Stomach (tissue), 8 donors: ENCODE measurements at regions not wholly inside any gene's neighbourhood (a gene's known extent, or its start where the extent isn't known, plus 50 kb on each side); places are given as distances from the start of the nearest gene placed in this dataset.
A peak's percentile ranks its signal among the peaks of the same experiment; 100 is the strongest.
"Not testable (repeated sequence)": the region's sequence is repeated elsewhere in the genome, so short reads cannot be mapped to it uniquely, and the experiment has no call there.

Experiments used
- DNase-seq, 2 donors: peaks; one replicate each; pipeline versions ENCODE4 v3.0.0 to v3.0.0-alpha.2; 2013 to 2019
- H3K27ac ChIP-seq, 5 donors: fragments of 200-600 bp in 4 of 5; sonication (generic) in 4 of 5; one replicate each; pipeline ENCODE4 v1.5.1; 2013 to 2019; ENCODE audit warnings: mild to moderate bottlenecking in 1 of 5, moderate library complexity in 1 of 5
- H3K27me3 ChIP-seq, 3 donors: fragments of 200-600 bp; sonication (generic); one replicate each; pipeline ENCODE4 v1.5.1; 2017 to 2019; ENCODE audit warnings: mixed run types in 1 of 3
- H3K36me3 ChIP-seq, 4 donors: fragments of 200-600 bp; sonication (generic); 1 replicate in 3 of 4; 2 replicates in 1 of 4; pipeline ENCODE4 v1.5.1; 2016 to 2019
- H3K4me1 ChIP-seq, 4 donors: fragments of 200-600 bp; sonication (generic); one replicate each; pipeline ENCODE4 v1.5.1; 2016 to 2019
- H3K4me3 ChIP-seq, 4 donors: fragments of 200-600 bp; sonication (generic) in 3 of 4; one replicate each; pipeline ENCODE4 v1.5.1; 2016 to 2019; ENCODE audit warnings: mild to moderate bottlenecking in 1 of 4
- H3K9me3 ChIP-seq, 4 donors: fragments of 200-600 bp; sonication (generic); one replicate each; pipeline ENCODE4 v1.5.1; 2016 to 2019
- EP300 ChIP-seq: sonication (generic); formaldehyde crosslinking; IDR thresholded peaks from one replicate; pipeline ENCODE4 v1.6.1; 2017; ENCODE audit warnings: antibody characterized with exemption
- POLR2A ChIP-seq, 4 donors: fragments of 450-650 bp; IDR thresholded peaks; one replicate each; pipeline ENCODE4 v1.6.1; 2016; ENCODE audit warnings: antibody characterized with exemption in 4 of 4, control low read depth in 2 of 4, mild to moderate bottlenecking in 1 of 4, moderate library complexity in 1 of 4
- POLR2AphosphoS5 ChIP-seq, 3 donors: sonication (generic); formaldehyde crosslinking; IDR thresholded peaks; one replicate each; pipeline ENCODE4 v1.6.1; 2016; ENCODE audit warnings: antibody characterized with exemption in 3 of 3
- WGBS, 5 donors: extraction: QIAGEN DNeasy Blood & Tissue Kit in 3 of 5; methylation state at CpG; one replicate each; pipeline versions ENCODE4 v1.1.5 to v1.1.7; 2013 to 2018; 5-methylcytosine and 5-hydroxymethylcytosine counted together
- intact Hi-C: fragments of 100-400 bp; cut with DNase I; formaldehyde crosslinking; loops from one replicate; pipeline ENCODE4 v1.15.1; 2023; ENCODE audit warnings: low total_unique reads
- TF ChIP-seq, protein P1 (sequence below), 7 experiments: fragments of 450-650 bp in 4 of 7; fragments of 200-600 bp in 3 of 7; sonication (generic) in 3 of 7; IDR thresholded peaks; one replicate each; pipeline ENCODE4 v1.5.1; 2016 to 2019; ENCODE audit warnings: antibody characterized with exemption in 7 of 7, control low read depth in 2 of 7, mild to moderate bottlenecking in 1 of 7
- donor health status: healthy with polysubstance abuse.
- donor health status: Bipolar disorder and iron deficiency.
- donor health status: healthy.

- intact Hi-C loops = loop anchor here (10.0 kb wide), 1 partner anchor 137 kb away; no protein-coding TSS in a partner anchor
- 56 to 75% (median 71%) methylated on average over 12 of the region's 12 CpGs for WGBS, 5 donors
- H3K36me3 ChIP-seq = no peaks in the 10 kb centered on the region
- peak in 1 of 2 donors; percentile 56 for DNase-seq
- peaks cover 5 to 75% (median 43%) of the 10 kb centered on the region in 4 donors for H3K4me1 ChIP-seq
- no peak for TF ChIP-seq POLR2AphosphoS5 (IDR thresholded peaks at IDR 0.05)
- H3K27me3 ChIP-seq = no peaks in the 10 kb centered on the region
- no peaks in the 10 kb centered on the region for H3K9me3 ChIP-seq
- H3K4me3 ChIP-seq = peak overlapping the region in 2 of 4 donors; percentile 16 to 21
- peak overlapping the region in 4 of 5 donors; percentile 14 to 99 (median 48) for H3K27ac ChIP-seq
Measured at GRCh38 chr10:29731760-29732159, 97.0 kb upstream of the SVIL start.

GRCh38 chr10:29730969-29731368, 96.2 kb upstream of the SVIL start:
- no peaks in the 10 kb centered on the region for H3K9me3 ChIP-seq
- no peaks in the 10 kb centered on the region for H3K36me3 ChIP-seq
- peaks cover 5 to 83% (median 42%) of the 10 kb centered on the region in 4 donors for H3K4me1 ChIP-seq
- intact Hi-C loops = loop anchor here (10.0 kb wide), 1 partner anchor 136 kb away; no protein-coding TSS in a partner anchor
- no peak for DNase-seq
- 71 to 86% (median 82%) methylated on average over 6 of the region's 6 CpGs for WGBS, 5 donors
- TF ChIP-seq, protein P1, sequence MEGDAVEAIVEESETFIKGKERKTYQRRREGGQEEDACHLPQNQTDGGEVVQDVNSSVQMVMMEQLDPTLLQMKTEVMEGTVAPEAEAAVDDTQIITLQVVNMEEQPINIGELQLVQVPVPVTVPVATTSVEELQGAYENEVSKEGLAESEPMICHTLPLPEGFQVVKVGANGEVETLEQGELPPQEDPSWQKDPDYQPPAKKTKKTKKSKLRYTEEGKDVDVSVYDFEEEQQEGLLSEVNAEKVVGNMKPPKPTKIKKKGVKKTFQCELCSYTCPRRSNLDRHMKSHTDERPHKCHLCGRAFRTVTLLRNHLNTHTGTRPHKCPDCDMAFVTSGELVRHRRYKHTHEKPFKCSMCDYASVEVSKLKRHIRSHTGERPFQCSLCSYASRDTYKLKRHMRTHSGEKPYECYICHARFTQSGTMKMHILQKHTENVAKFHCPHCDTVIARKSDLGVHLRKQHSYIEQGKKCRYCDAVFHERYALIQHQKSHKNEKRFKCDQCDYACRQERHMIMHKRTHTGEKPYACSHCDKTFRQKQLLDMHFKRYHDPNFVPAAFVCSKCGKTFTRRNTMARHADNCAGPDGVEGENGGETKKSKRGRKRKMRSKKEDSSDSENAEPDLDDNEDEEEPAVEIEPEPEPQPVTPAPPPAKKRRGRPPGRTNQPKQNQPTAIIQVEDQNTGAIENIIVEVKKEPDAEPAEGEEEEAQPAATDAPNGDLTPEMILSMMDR (IDR thresholded peaks at IDR 0.05) = no peak
- no peak for TF ChIP-seq POLR2A (IDR thresholded peaks at IDR 0.05)
- TF ChIP-seq POLR2AphosphoS5 (IDR thresholded peaks at IDR 0.05) = no peak
- TF ChIP-seq EP300 = no peak
- H3K27me3 ChIP-seq = no peaks in the 10 kb centered on the region
- peak overlapping the region in 4 of 5 donors; percentile 14 to 99 (median 59) for H3K27ac ChIP-seq
- no peak overlapping the region for H3K4me3 ChIP-seq

- Histone ChIP-seq H3K27ac (peak overlapping the region in 4 of 5 donors; percentile 14 to 99 (median 59)), H3K9me3 (no peaks in the 10 kb centered on the region), H3K36me3 (no peaks in the 10 kb centered on the region), H3K4me3 (no peak overlapping the region), H3K4me1 (peaks cover 10 to 88% (median 42%) of the 10 kb centered on the region in 4 donors), H3K27me3 (no peaks in the 10 kb centered on the region)
- DNase-seq = no peak
- TF ChIP-seq POLR2A (IDR thresholded peaks at IDR 0.05) = no peak
- no peak for TF ChIP-seq EP300
- peak in 2 of 3 donors; percentile 19 to 75 for TF ChIP-seq POLR2AphosphoS5 (IDR thresholded peaks at IDR 0.05)
- 48 to 80% (median 64%) methylated on average over 5 of the region's 5 CpGs for WGBS, 5 donors
- intact Hi-C loops = loop anchor here (10.0 kb wide), 1 partner anchor 136 kb away; no protein-coding TSS in a partner anchor
Measured at GRCh38 chr10:29730458-29730857, 95.7 kb upstream of the SVIL start.

GRCh38 chr10:29728541-29729049, 93.8 kb upstream of the SVIL start:
- Histone ChIP-seq H3K9me3 (no peaks in the 10 kb centered on the region), H3K36me3 (no peaks in the 10 kb centered on the region), H3K4me3 (no peak overlapping the region), H3K4me1 (peaks cover 13 to 95% (median 41%) of the 10 kb centered on the region in 4 donors), H3K27me3 (no peaks in the 10 kb centered on the region), H3K27ac (peak overlapping the region in 2 of 5 donors; percentile 2 to 68)
- no peak for TF ChIP-seq EP300
- TF ChIP-seq, protein P1 (IDR thresholded peaks at IDR 0.05) = no peak
- intact Hi-C loops = no loop called here
- no peak for DNase-seq
- WGBS, 5 donors = 34 to 54% (median 50%) methylated on average over 6 of the region's 6 CpGs

GRCh38 chr10:29725927-29726326, 91.2 kb upstream of the SVIL start:
- H3K27me3 ChIP-seq, H3K9me3 ChIP-seq, intact Hi-C loops, DNase-seq, H3K36me3 ChIP-seq, H3K4me3 ChIP-seq: not testable (repeated sequence)
- peaks cover 15 to 84% (median 43%) of the 10 kb centered on the region in 4 donors for H3K4me1 ChIP-seq
- peak overlapping the region in 3 of 5 donors; percentile 6 to 68 (median 50) for H3K27ac ChIP-seq
- WGBS, 5 donors = 67 to 92% (median 90%) methylated on average over 1 of the region's 1 CpG

GRCh38 chr10:29725133-29725720, 90.5 kb upstream of the SVIL start:
- TF ChIP-seq POLR2AphosphoS5 (IDR thresholded peaks at IDR 0.05) (peak in 1 of 3 donors; percentile 27), POLR2A (IDR thresholded peaks at IDR 0.05) (no peak), EP300 (no peak)
- DNase-seq = peak in 1 of 2 donors; percentile 23
- no peaks in the 10 kb centered on the region for H3K36me3 ChIP-seq
- peaks cover 0 to 9% (median 4%) of the 10 kb centered on the region in 4 donors for H3K9me3 ChIP-seq
- no peaks in the 10 kb centered on the region for H3K27me3 ChIP-seq
- no peak overlapping the region for H3K4me3 ChIP-seq
- H3K27ac ChIP-seq = peak overlapping the region in 3 of 5 donors; percentile 6 to 68 (median 50)
- H3K4me1 ChIP-seq = peaks cover 15 to 77% (median 40%) of the 10 kb centered on the region in 4 donors
- intact Hi-C loops = no loop called here
- 25 to 48% (median 43%) methylated on average over 6 of the region's 6 CpGs for WGBS, 5 donors
